ENCODE measurements at regions not wholly inside any gene's neighbourhood (a gene's known extent, or its start where the extent isn't known, plus 50 kb on each side); places are given as distances from the start of the nearest gene placed in this dataset.

DNA sequence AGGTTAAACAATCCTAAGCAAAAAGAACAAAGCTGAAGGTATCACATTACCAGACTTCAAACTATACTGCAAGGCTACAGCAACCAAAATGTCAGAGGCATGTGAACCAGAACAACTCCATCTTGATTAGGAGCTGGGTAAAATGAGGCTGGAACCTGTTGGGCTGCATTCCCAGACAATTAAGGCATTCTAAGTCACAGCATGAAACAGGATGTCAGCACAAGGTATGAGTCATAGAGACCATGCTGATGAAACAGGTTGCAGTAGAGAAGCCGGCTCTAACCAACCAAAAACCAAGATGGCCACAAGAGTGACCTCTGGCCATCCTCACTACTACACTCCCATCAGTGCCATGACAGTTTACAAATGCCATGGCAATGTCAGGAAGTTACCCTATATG, 252.0 kb downstream of the RASEF start:
- no peak overlapping the region for H3K4me3 ChIP-seq (replicated peaks in 1 of 2; ENCODE audit: low read depth in 2 of 2, low read length in 2 of 2)
- DNase-seq (ENCODE audit: low read depth in 2 of 2), result peak in 1 of 2 donors; percentile 60
- TF ChIP-seq, protein P1, sequence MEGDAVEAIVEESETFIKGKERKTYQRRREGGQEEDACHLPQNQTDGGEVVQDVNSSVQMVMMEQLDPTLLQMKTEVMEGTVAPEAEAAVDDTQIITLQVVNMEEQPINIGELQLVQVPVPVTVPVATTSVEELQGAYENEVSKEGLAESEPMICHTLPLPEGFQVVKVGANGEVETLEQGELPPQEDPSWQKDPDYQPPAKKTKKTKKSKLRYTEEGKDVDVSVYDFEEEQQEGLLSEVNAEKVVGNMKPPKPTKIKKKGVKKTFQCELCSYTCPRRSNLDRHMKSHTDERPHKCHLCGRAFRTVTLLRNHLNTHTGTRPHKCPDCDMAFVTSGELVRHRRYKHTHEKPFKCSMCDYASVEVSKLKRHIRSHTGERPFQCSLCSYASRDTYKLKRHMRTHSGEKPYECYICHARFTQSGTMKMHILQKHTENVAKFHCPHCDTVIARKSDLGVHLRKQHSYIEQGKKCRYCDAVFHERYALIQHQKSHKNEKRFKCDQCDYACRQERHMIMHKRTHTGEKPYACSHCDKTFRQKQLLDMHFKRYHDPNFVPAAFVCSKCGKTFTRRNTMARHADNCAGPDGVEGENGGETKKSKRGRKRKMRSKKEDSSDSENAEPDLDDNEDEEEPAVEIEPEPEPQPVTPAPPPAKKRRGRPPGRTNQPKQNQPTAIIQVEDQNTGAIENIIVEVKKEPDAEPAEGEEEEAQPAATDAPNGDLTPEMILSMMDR (IDR thresholded peaks at IDR 0.05; ENCODE audit: low read depth, low read length), result no peak

DNA sequence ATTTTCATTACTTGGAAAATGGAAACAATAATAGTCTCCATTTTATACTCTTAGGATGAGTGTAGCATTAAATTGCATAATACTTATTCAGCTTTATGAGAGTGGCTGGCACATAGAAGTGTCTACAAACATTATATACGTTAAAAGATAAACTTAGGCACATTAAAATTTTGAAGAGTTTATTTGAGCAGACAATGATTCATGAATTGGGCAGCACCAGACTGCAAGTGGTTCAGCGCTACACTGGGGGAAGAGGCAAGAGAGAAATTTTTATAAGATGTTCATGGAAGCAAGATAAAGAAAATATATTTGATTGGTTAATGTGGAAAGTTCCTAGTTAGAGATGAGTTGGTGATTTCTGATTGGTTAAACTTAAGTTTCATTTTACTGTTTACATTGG, 243.7 kb downstream of the RASEF start:
- TF ChIP-seq, protein P1 (IDR thresholded peaks at IDR 0.05; ENCODE audit: low read depth, low read length), result no peak
- no peak overlapping the region for H3K4me3 ChIP-seq (replicated peaks in 1 of 2; ENCODE audit: low read depth in 2 of 2, low read length in 2 of 2)
- DNase-seq (ENCODE audit: low read depth in 2 of 2), result no peak

GRCh38 chr9:82820186-82820585, 242.8 kb downstream of the RASEF start:
- TF ChIP-seq, protein P1 (IDR thresholded peaks at IDR 0.05; ENCODE audit: low read depth, low read length), result no peak
- DNase-seq (ENCODE audit: low read depth in 2 of 2), result no peak
- no peak overlapping the region for H3K4me3 ChIP-seq (replicated peaks in 1 of 2; ENCODE audit: low read depth in 2 of 2, low read length in 2 of 2)

- no peak overlapping the region for H3K4me3 ChIP-seq (replicated peaks in 1 of 2; ENCODE audit: low read depth in 2 of 2, low read length in 2 of 2)
- TF ChIP-seq, protein P1 (IDR thresholded peaks at IDR 0.05; ENCODE audit: low read depth, low read length), result no peak
- DNase-seq (ENCODE audit: low read depth in 2 of 2), result no peak
Observed at GRCh38 chr9:82829818-82830217, 233.1 kb downstream of the RASEF start.

GRCh38 chr9:82865524-82865923, 197.4 kb downstream of the RASEF start:
- TF ChIP-seq, protein P1 (IDR thresholded peaks at IDR 0.05; ENCODE audit: low read depth, low read length), result no peak
- no peak overlapping the region for H3K4me3 ChIP-seq (replicated peaks in 1 of 2; ENCODE audit: low read depth in 2 of 2, low read length in 2 of 2)
- DNase-seq (ENCODE audit: low read depth in 2 of 2), result no peak

- no peak for DNase-seq (ENCODE audit: low read depth in 2 of 2)
- H3K4me3 ChIP-seq (replicated peaks in 1 of 2; ENCODE audit: low read depth in 2 of 2, low read length in 2 of 2), result no peak overlapping the region
- TF ChIP-seq, protein P1 (IDR thresholded peaks at IDR 0.05; ENCODE audit: low read depth, low read length), result no peak
Observed at GRCh38 chr9:82880336-82881050, 182.4 kb downstream of the RASEF start.

DNA sequence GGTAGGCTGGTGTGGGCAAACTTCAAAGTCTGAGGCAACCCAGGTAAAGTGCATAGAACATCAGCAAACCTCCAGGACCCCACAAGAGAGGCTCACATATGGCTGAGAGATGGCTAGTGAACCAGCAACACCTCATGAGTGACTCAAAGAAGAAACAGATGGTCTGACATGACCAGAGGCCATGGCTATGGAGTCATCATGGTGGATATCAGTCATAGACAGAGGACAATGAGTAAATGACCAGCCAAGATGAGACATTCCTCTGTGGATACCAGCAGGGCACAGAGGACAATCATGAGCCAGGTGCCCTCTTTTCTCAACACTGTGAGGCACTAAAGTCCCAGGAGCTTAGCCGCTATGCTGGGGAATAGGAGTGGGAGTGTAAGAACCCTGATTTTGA, 180.8 kb downstream of the RASEF start:
- TF ChIP-seq, protein P1 (IDR thresholded peaks at IDR 0.05; ENCODE audit: low read depth, low read length), result no peak
- peak in 1 of 2 donors; percentile 79 for DNase-seq (ENCODE audit: low read depth in 2 of 2)

More for the DNA sequence above, 180.8 kb downstream of the RASEF start:
- no peak overlapping the region for H3K4me3 ChIP-seq (replicated peaks in 1 of 2; ENCODE audit: low read depth in 2 of 2, low read length in 2 of 2)

All from cardiac fibroblast (primary cell).